OCI-LY3 (cell line): ENCODE measurements at regions not wholly inside any gene's neighbourhood (a gene's known extent, or its start where the extent isn't known, plus 50 kb on each side); places are given as distances from the start of the nearest gene placed in this dataset.

ENCODE experiments used
- CTCF ChIP-seq: fragments of 200-600, 300-600 bp; sonication (generic); IDR thresholded peaks from 2 replicates; pipeline ENCODE4 v1.5.1; 2014; ENCODE audit warnings: antibody characterized with exemption, low read length, low read depth
- EZH2phosphoT487 ChIP-seq: fragments of 200-600 bp; shearing (Covaris generic); IDR thresholded peaks from 2 replicates; pipeline ENCODE4 v1.6.1; 2018; ENCODE audit warnings: antibody characterized with exemption, mixed run types, low read depth

GRCh38 chr14:76937181-76938091 is 91.1 kb downstream of the IRF2BPL start:
- TF ChIP-seq CTCF (no peak), EZH2phosphoT487 (no peak)
